ENCODE measurements at regions not wholly inside any gene's neighbourhood (a gene's known extent, or its start where the extent isn't known, plus 50 kb on each side); places are given as distances from the start of the nearest gene placed in this dataset.

DNA sequence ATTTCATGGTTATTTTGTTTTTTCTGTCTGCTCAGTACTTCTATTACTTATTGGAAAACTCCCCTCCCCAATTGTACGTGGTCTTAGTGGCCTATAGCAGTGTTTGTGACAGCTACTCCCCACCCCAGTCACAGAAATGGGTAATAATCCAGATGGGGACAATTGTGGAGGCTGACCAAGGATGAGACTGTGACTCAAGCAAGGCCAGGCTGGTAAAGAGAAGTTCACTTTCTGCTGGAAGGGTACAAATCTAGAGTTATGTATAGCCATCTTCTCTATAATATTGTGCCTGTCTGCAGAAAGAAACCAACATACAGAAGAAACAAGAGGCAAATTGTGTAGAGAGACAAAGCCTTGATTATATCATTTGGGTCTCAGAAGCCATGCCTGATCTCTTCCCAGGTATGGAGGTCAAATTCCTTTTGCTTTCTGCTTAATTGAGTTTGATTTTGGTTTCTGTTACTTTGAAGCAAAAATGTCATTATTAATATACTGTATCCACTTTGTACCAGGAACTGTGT lies 270.4 kb downstream of the HLX start:
- TF ChIP-seq POLR2A (IDR thresholded peaks at IDR 0.05), result no peak
- TF ChIP-seq, protein P1, sequence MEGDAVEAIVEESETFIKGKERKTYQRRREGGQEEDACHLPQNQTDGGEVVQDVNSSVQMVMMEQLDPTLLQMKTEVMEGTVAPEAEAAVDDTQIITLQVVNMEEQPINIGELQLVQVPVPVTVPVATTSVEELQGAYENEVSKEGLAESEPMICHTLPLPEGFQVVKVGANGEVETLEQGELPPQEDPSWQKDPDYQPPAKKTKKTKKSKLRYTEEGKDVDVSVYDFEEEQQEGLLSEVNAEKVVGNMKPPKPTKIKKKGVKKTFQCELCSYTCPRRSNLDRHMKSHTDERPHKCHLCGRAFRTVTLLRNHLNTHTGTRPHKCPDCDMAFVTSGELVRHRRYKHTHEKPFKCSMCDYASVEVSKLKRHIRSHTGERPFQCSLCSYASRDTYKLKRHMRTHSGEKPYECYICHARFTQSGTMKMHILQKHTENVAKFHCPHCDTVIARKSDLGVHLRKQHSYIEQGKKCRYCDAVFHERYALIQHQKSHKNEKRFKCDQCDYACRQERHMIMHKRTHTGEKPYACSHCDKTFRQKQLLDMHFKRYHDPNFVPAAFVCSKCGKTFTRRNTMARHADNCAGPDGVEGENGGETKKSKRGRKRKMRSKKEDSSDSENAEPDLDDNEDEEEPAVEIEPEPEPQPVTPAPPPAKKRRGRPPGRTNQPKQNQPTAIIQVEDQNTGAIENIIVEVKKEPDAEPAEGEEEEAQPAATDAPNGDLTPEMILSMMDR (IDR thresholded peaks at IDR 0.05), result no peak

Data from thyroid gland (tissue), 4 donors.